ENCODE measurements at regions not wholly inside any gene's neighbourhood (a gene's known extent, or its start where the extent isn't known, plus 50 kb on each side); places are given as distances from the start of the nearest gene placed in this dataset.

DNA sequence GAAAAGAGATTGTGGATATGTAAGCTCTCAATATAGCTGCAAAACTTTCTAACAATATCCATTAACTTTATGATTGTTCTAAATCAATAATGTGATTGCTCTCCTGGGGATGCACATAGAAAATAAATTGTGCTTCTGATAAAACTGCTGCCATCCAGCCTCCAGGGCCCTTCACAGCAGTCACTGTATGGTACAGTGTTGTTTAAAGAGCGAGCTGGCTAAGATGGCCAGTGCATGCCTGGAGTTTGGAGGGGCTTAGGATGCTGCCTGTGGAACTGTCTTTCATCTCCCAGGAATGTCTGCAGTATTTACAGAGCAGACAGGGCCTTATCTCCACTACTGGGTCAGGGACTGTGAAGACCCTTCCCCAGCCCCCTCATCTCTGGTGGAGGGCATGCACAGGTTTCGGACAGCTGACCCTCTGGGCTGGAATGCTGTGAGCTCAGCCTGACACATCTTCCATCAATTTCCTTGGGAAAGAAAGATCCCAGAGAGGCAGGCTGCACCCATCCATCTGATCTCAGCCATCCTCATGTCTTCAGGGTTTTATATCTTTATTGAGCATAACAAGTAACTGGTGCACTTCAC, 137.0 kb downstream of the PLPP3 start:
- no peaks in the 10 kb centered on the region for H3K9me3 ChIP-seq (replicated peaks in 1 of 2; ENCODE audit: control insufficient read depth in 1 of 2, insufficient read depth in 1 of 2, low read length in 2 of 2)
- no peak overlapping the region for H3K27ac ChIP-seq (ENCODE audit: low read depth in 1 of 2, low read length in 2 of 2)
- no peak overlapping the region for H3K9ac ChIP-seq (ENCODE audit: insufficient read depth, low read length, poor library complexity, severe bottlenecking)
- TF ChIP-seq, protein P1, sequence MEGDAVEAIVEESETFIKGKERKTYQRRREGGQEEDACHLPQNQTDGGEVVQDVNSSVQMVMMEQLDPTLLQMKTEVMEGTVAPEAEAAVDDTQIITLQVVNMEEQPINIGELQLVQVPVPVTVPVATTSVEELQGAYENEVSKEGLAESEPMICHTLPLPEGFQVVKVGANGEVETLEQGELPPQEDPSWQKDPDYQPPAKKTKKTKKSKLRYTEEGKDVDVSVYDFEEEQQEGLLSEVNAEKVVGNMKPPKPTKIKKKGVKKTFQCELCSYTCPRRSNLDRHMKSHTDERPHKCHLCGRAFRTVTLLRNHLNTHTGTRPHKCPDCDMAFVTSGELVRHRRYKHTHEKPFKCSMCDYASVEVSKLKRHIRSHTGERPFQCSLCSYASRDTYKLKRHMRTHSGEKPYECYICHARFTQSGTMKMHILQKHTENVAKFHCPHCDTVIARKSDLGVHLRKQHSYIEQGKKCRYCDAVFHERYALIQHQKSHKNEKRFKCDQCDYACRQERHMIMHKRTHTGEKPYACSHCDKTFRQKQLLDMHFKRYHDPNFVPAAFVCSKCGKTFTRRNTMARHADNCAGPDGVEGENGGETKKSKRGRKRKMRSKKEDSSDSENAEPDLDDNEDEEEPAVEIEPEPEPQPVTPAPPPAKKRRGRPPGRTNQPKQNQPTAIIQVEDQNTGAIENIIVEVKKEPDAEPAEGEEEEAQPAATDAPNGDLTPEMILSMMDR (IDR thresholded peaks at IDR 0.05): no peak
- no peaks in the 10 kb centered on the region for H3K36me3 Mint-ChIP-seq
- no peak overlapping the region for H3K4me3 ChIP-seq (replicated peaks in 1 of 3; ENCODE audit: low read depth in 2 of 3, low read length in 3 of 3)
- intact Hi-C loops (cut with micrococcal nuclease): no loop called here
- H2AFZ ChIP-seq (ENCODE audit: insufficient read depth, low read depth, low read length, poor library complexity, severe bottlenecking): no peak overlapping the region
- peaks cover 0 to 2% (median 0%) of the 10 kb centered on the region in 7 donors for H3K9me3 Mint-ChIP-seq
- no peaks in the 10 kb centered on the region for H3K27me3 ChIP-seq (ENCODE audit: control insufficient read depth in 2 of 2, insufficient read depth in 2 of 2, low read length in 2 of 2)
- H3K4me1 ChIP-seq (ENCODE audit: control insufficient read depth in 1 of 2, insufficient read depth in 2 of 2, low read length in 2 of 2): peaks cover 23 to 37% of the 10 kb centered on the region in 2 donors
- no peak overlapping the region for H3K27ac Mint-ChIP-seq
- H3K27me3 Mint-ChIP-seq (ENCODE audit: low read depth in 3 of 3): peaks cover 0 to 4% (median 0%) of the 10 kb centered on the region in 3 donors
- H3K4me3 Mint-ChIP-seq: no peak overlapping the region
- peaks cover 39% of the 10 kb centered on the region for H3K4me1 Mint-ChIP-seq
- H3K36me3 ChIP-seq (replicated peaks in 1 of 2; ENCODE audit: control insufficient read depth in 1 of 2, insufficient read depth in 2 of 2, low read length in 2 of 2): no peaks in the 10 kb centered on the region
- H3K79me2 ChIP-seq (ENCODE audit: insufficient read depth, low read length): no peaks in the 10 kb centered on the region
- no peak overlapping the region for H3K4me2 ChIP-seq (replicated peaks; ENCODE audit: extremely low read depth, low read length, poor library complexity, severe bottlenecking)
- no peak for DNase-seq
- WGBS (ENCODE audit: insufficient coverage): 89% methylated on average over 2 of the region's 2 CpGs
- no peaks in the 10 kb centered on the region for H4K20me1 ChIP-seq (ENCODE audit: insufficient read depth, low read length)

DNA sequence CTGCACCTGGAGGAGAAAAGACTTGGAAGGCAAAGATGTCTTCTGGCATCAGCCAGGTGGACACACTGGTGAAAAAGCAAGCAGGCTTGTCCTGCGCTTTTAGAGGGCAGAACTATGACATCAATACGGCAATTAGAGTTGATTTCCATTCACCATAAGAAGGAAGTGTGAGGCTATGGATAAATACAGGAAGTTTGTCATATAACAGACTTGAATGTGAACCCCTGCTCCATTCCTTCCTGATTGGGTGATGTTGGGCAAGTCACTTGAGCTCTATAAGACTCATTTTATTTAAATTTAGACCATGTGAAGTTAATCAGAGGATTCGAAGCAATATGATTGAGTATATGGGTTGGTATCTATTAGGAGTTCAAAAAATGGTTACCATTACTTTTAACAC, 137.8 kb downstream of the PLPP3 start:
- Histone ChIP-seq H3K27ac (ENCODE audit: low read depth in 1 of 2, low read length in 2 of 2) (no peak overlapping the region), H3K4me3 (replicated peaks in 1 of 3; ENCODE audit: low read depth in 2 of 3, low read length in 3 of 3) (no peak overlapping the region), H3K9me3 (replicated peaks in 1 of 2; ENCODE audit: control insufficient read depth in 1 of 2, insufficient read depth in 1 of 2, low read length in 2 of 2) (no peaks in the 10 kb centered on the region), H3K4me2 (replicated peaks; ENCODE audit: extremely low read depth, low read length, poor library complexity, severe bottlenecking) (no peak overlapping the region), H3K36me3 (replicated peaks in 1 of 2; ENCODE audit: control insufficient read depth in 1 of 2, insufficient read depth in 2 of 2, low read length in 2 of 2) (no peaks in the 10 kb centered on the region), H3K9ac (ENCODE audit: insufficient read depth, low read length, poor library complexity, severe bottlenecking) (no peak overlapping the region), H3K79me2 (ENCODE audit: insufficient read depth, low read length) (no peaks in the 10 kb centered on the region), H2AFZ (ENCODE audit: insufficient read depth, low read depth, low read length, poor library complexity, severe bottlenecking) (no peak overlapping the region), H3K4me1 (ENCODE audit: control insufficient read depth in 1 of 2, insufficient read depth in 2 of 2, low read length in 2 of 2) (peaks cover 23 to 33% of the 10 kb centered on the region in 2 donors), H3K27me3 (ENCODE audit: control insufficient read depth in 2 of 2, insufficient read depth in 2 of 2, low read length in 2 of 2) (no peaks in the 10 kb centered on the region), H4K20me1 (ENCODE audit: insufficient read depth, low read length) (no peaks in the 10 kb centered on the region)
- Mint-ChIP-seq H3K4me1 (peaks cover 34% of the 10 kb centered on the region), H3K4me3 (no peak overlapping the region), H3K36me3 (no peaks in the 10 kb centered on the region), H3K9me3 (peaks cover 0 to 2% (median 0%) of the 10 kb centered on the region in 7 donors), H3K27me3 (ENCODE audit: low read depth in 3 of 3) (peaks cover 0 to 4% (median 0%) of the 10 kb centered on the region in 3 donors), H3K27ac (peak overlapping the region in 2 of 7 donors; percentile 35 to 73)
- TF ChIP-seq, protein P1 (IDR thresholded peaks at IDR 0.05): no peak
- no CpG with 5 or more reads among the region's 3 CpGs for WGBS (ENCODE audit: insufficient coverage)
- peak; percentile 41 to 56 (median 46) for DNase-seq
- intact Hi-C loops (cut with micrococcal nuclease): no loop called here

All from CD14-positive monocyte (primary cell).